GM23338 (cell line): ENCODE measurements at regions not wholly inside any gene's neighbourhood (a gene's known extent, or its start where the extent isn't known, plus 50 kb on each side); places are given as distances from the start of the nearest gene placed in this dataset.

Source experiments
- ATAC-seq: fragments of 200-7000 bp; cut with Tn5 transposase; 3 replicates; pipeline ENCODE4 v1.9.1; 2020
- DNase-seq: peaks from one replicate; pipeline ENCODE4 v3.0.0-alpha.2; 2015; ENCODE audit warnings: low spot score
- H2AFZ ChIP-seq: fragments of 200-600 bp; sonication (generic); 2 replicates; pipeline ENCODE4 v1.8.0; 2016; ENCODE audit warnings: antibody characterized with exemption, mild to moderate bottlenecking, moderate library complexity
- H3F3A ChIP-seq: fragments of 200-600 bp; sonication (generic); replicated peaks from 2 replicates; pipeline ENCODE4 v1.8.0; 2017; ENCODE audit warnings: antibody characterized with exemption, mixed run types, low read depth
- H3K27ac ChIP-seq: fragments of 200-600 bp; sonication (generic); 2 replicates; pipeline ENCODE4 v1.6.1; 2016; ENCODE audit warnings: low read depth
- H3K27me3 ChIP-seq: fragments of 200-600 bp; sonication (generic); 2 replicates; pipeline ENCODE4 v1.8.0; 2016; ENCODE audit warnings: mild to moderate bottlenecking, mixed run types, moderate library complexity; ENCODE audit not compliant: insufficient read depth
- H3K36me3 ChIP-seq: fragments of 200-600 bp; sonication (generic); 2 replicates; pipeline ENCODE4 v1.8.0; 2016; ENCODE audit warnings: mild to moderate bottlenecking; ENCODE audit not compliant: insufficient read depth
- H3K4me1 ChIP-seq: fragments of 200-600 bp; sonication (generic); 2 replicates; pipeline ENCODE4 v1.8.0; 2016; ENCODE audit warnings: mild to moderate bottlenecking, moderate library complexity; ENCODE audit not compliant: insufficient read depth
- H3K4me2 ChIP-seq: fragments of 200-600 bp; sonication (generic); 2 replicates; pipeline ENCODE4 v1.7.1; 2017; ENCODE audit warnings: mixed run types
- H3K4me3 ChIP-seq: fragments of 200-600 bp; sonication (generic); 2 replicates; pipeline ENCODE4 v1.6.1; 2016; ENCODE audit warnings: mixed run types
- H3K79me2 ChIP-seq: fragments of 200-600 bp; sonication (generic); replicated peaks from 2 replicates; pipeline ENCODE4 v1.8.0; 2017; ENCODE audit warnings: mild to moderate bottlenecking; ENCODE audit not compliant: insufficient read depth
- H3K9me2 ChIP-seq: fragments of 200-600 bp; sonication (generic); 2 replicates; pipeline ENCODE4 v1.8.0; 2017; ENCODE audit not compliant: insufficient read depth
- H4K20me1 ChIP-seq: fragments of 200-600 bp; sonication (generic); replicated peaks from 2 replicates; pipeline ENCODE4 v1.8.0; 2017; ENCODE audit warnings: mild to moderate bottlenecking; ENCODE audit not compliant: insufficient read depth
- H3K27ac Mint-ChIP-seq: 2 replicates; pipeline ENCODE4 v1.8.0; 2020; ENCODE audit warnings: inconsistent platforms, mild to moderate bottlenecking, moderate library complexity, mixed read lengths
- H3K27me3 Mint-ChIP-seq: 3 replicates; pipeline ENCODE4 v1.8.0; 2022; ENCODE audit warnings: low read depth, mild to moderate bottlenecking, moderate library complexity, mixed read lengths, inconsistent platforms; ENCODE audit not compliant: insufficient read depth, poor library complexity
- H3K36me3 Mint-ChIP-seq: 3 replicates; pipeline ENCODE4 v1.8.0; 2021; ENCODE audit warnings: low read depth, mild to moderate bottlenecking, inconsistent platforms, moderate library complexity, mixed read lengths
- H3K4me1 Mint-ChIP-seq: 3 replicates; pipeline ENCODE4 v1.8.0; 2020; ENCODE audit warnings: mild to moderate bottlenecking, inconsistent platforms, mixed read lengths
- H3K4me3 Mint-ChIP-seq: 3 replicates; pipeline ENCODE4 v1.8.0; 2021; ENCODE audit warnings: moderate library complexity, mild to moderate bottlenecking, inconsistent platforms, mixed read lengths
- H3K9me3 Mint-ChIP-seq: 3 replicates; pipeline ENCODE4 v1.8.0; 2020; ENCODE audit warnings: moderate library complexity, mild to moderate bottlenecking, inconsistent platforms, mixed read lengths
- CREB1 ChIP-seq: fragments of 250-450 bp; sonication (Bioruptor Pico); IDR thresholded peaks from 2 replicates; pipeline ENCODE4 v1.5.0; 2020; ENCODE audit warnings: low read depth, mild to moderate bottlenecking, moderate library complexity
- EZH2 ChIP-seq: fragments of 200-600 bp; sonication (generic); IDR thresholded peaks from one replicate; pipeline ENCODE4 v1.8.0; 2017; ENCODE audit warnings: antibody characterized with exemption, mild to moderate bottlenecking, low read depth; ENCODE audit not compliant: unreplicated experiment
- EZH2phosphoT487 ChIP-seq: fragments of 200-600 bp; sonication (generic); IDR thresholded peaks from one replicate; pipeline ENCODE4 v1.8.1; 2018; ENCODE audit warnings: antibody characterized with exemption; ENCODE audit not compliant: unreplicated experiment
- REST ChIP-seq: IDR thresholded peaks from one replicate; pipeline ENCODE4 v1.6.1; 2018; ENCODE audit warnings: antibody characterized with exemption; ENCODE audit not compliant: unreplicated experiment
- ZNF114 ChIP-seq: fragments of 250-450 bp; sonication (Bioruptor Pico); IDR thresholded peaks from 2 replicates; pipeline ENCODE4 v1.5.0; 2020; ENCODE audit warnings: mild to moderate bottlenecking, moderate library complexity
- ZNF331 ChIP-seq: fragments of 250-450 bp; sonication (Bioruptor Pico); IDR thresholded peaks from 2 replicates; pipeline ENCODE4 v1.5.0; 2020; ENCODE audit warnings: low read depth, mild to moderate bottlenecking, moderate library complexity
- ZNF462 ChIP-seq: fragments of 250-450 bp; sonication (Bioruptor Pico); IDR thresholded peaks from 2 replicates; pipeline ENCODE4 v1.5.0; 2020; ENCODE audit warnings: mild to moderate bottlenecking, moderate library complexity

GRCh38 chr6:87904011-87904410 is 143.6 kb upstream of the SPACA1 start (continued):
- TF ChIP-seq ZNF462 (CRISPR knock-in tag): no peak
- no peak for TF ChIP-seq EZH2phosphoT487
- no peak for TF ChIP-seq ZNF331 (CRISPR knock-in tag)
- TF ChIP-seq CREB1: no peak
- TF ChIP-seq ZNF114 (CRISPR knock-in tag): no peak

GRCh38 chr6:87903323-87903722 is 144.3 kb upstream of the SPACA1 start:
- Histone ChIP-seq H3K36me3 (no peaks in the 10 kb centered on the region), H3F3A (no peaks in the 10 kb centered on the region), H3K4me1 (peaks cover 45% of the 10 kb centered on the region), H3K4me2 (no peak overlapping the region), H2AFZ (no peak overlapping the region), H3K27ac (no peak overlapping the region), H3K79me2 (no peaks in the 10 kb centered on the region), H3K9me2 (no peaks in the 10 kb centered on the region), H3K4me3 (no peak overlapping the region), H3K27me3 (no peaks in the 10 kb centered on the region), H4K20me1 (no peaks in the 10 kb centered on the region)
- TF ChIP-seq EZH2 (no peak), REST (no peak)
- ATAC-seq (peak; percentile 22; the same call in 2 of the 3 replicates), DNase-seq (peak; percentile 22)
- H3K27me3 Mint-ChIP-seq: peaks cover 2% of the 10 kb centered on the region
- no peak overlapping the region for H3K4me3 Mint-ChIP-seq
- H3K27ac Mint-ChIP-seq: no peak overlapping the region
- H3K9me3 Mint-ChIP-seq: no peaks in the 10 kb centered on the region
- H3K4me1 Mint-ChIP-seq: peaks cover 60% of the 10 kb centered on the region
- H3K36me3 Mint-ChIP-seq: no peaks in the 10 kb centered on the region
